Liver (tissue), 3 donors: ENCODE measurements at regions not wholly inside any gene's neighbourhood (a gene's known extent, or its start where the extent isn't known, plus 50 kb on each side); places are given as distances from the start of the nearest gene placed in this dataset.

Experiments
- EGR1 ChIP-seq, 2 donors: IDR thresholded peaks; 2 replicates each; pipeline ENCODE4 v1.6.1; 2016 to 2018; ENCODE audit warnings: antibody characterized with exemption in 2 of 2, low read depth in 2 of 2
- GABPA ChIP-seq, 2 donors: IDR thresholded peaks in 1 of 2; conservative IDR thresholded peaks in 1 of 2; 2 replicates each; pipeline ENCODE4 v1.6.1; 2016; ENCODE audit warnings: antibody characterized with exemption in 2 of 2, mild to moderate bottlenecking in 1 of 2, moderate library complexity in 1 of 2
- HNF4G ChIP-seq: IDR thresholded peaks from 2 replicates; pipeline ENCODE4 v1.6.1; 2016; ENCODE audit warnings: antibody characterized with exemption
- JUND ChIP-seq, 2 donors: IDR thresholded peaks; 2 replicates each; pipeline ENCODE4 v1.6.1; 2016; ENCODE audit warnings: antibody characterized with exemption in 2 of 2
- SP1 ChIP-seq: IDR thresholded peaks from 2 replicates; pipeline ENCODE4 v1.6.1; 2018; ENCODE audit warnings: antibody characterized with exemption, mild to moderate bottlenecking
- YY1 ChIP-seq: IDR thresholded peaks from 2 replicates; pipeline ENCODE4 v1.6.1; 2016; ENCODE audit warnings: antibody characterized with exemption, mild to moderate bottlenecking
- TF ChIP-seq, protein P1 (sequence below): fragments of 150-350 bp; IDR thresholded peaks from 2 replicates; pipeline ENCODE4 v1.5.1; 2017; ENCODE audit warnings: improper control_type of control experiment, low read depth, low read length; ENCODE audit not compliant: missing input control
- TF ChIP-seq, protein P2 (sequence below): IDR thresholded peaks from 2 replicates; pipeline ENCODE4 v1.6.1; 2016; ENCODE audit warnings: antibody characterized with exemption
- TF ChIP-seq, protein P3 (sequence below): IDR thresholded peaks from 2 replicates; pipeline ENCODE4 v1.6.1; 2016; ENCODE audit warnings: antibody characterized with exemption
- TF ChIP-seq, protein P4 (sequence below): IDR thresholded peaks from 2 replicates; pipeline ENCODE4 v1.6.1; 2016; ENCODE audit warnings: antibody characterized with exemption, mild to moderate bottlenecking
- TF ChIP-seq, protein P5 (sequence below): IDR thresholded peaks from 2 replicates; pipeline ENCODE4 v1.6.1; 2016; ENCODE audit warnings: antibody characterized with exemption
- donor health status: healthy.
- donor health status: healthy.

DNA sequence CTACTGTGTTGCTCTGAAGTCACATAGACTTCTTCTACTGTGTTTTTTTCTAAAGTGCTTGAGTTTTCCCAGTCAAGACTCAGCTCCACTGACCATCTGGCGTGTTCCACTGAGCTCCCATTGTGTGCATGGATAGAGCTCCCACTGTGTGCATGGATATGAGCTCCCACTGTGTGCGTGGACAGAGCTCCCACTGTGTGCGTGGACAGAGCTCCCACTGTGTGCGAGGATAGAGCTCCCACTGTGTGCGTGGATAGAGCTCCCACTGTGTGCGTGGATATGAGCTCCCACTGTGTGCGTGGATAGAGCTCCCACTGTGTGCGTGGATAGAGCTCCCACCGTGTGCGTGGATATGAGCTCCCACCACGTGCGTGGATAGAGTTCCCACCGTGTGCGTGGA is 148.3 kb upstream of the ALKAL2 start:
- TF ChIP-seq, protein P1, sequence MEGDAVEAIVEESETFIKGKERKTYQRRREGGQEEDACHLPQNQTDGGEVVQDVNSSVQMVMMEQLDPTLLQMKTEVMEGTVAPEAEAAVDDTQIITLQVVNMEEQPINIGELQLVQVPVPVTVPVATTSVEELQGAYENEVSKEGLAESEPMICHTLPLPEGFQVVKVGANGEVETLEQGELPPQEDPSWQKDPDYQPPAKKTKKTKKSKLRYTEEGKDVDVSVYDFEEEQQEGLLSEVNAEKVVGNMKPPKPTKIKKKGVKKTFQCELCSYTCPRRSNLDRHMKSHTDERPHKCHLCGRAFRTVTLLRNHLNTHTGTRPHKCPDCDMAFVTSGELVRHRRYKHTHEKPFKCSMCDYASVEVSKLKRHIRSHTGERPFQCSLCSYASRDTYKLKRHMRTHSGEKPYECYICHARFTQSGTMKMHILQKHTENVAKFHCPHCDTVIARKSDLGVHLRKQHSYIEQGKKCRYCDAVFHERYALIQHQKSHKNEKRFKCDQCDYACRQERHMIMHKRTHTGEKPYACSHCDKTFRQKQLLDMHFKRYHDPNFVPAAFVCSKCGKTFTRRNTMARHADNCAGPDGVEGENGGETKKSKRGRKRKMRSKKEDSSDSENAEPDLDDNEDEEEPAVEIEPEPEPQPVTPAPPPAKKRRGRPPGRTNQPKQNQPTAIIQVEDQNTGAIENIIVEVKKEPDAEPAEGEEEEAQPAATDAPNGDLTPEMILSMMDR: no peak
- TF ChIP-seq JUND (IDR thresholded peaks at IDR 0.05): no peak
- TF ChIP-seq, protein P2, sequence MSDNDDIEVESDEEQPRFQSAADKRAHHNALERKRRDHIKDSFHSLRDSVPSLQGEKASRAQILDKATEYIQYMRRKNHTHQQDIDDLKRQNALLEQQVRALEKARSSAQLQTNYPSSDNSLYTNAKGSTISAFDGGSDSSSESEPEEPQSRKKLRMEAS: no peak
- TF ChIP-seq, protein P3, sequence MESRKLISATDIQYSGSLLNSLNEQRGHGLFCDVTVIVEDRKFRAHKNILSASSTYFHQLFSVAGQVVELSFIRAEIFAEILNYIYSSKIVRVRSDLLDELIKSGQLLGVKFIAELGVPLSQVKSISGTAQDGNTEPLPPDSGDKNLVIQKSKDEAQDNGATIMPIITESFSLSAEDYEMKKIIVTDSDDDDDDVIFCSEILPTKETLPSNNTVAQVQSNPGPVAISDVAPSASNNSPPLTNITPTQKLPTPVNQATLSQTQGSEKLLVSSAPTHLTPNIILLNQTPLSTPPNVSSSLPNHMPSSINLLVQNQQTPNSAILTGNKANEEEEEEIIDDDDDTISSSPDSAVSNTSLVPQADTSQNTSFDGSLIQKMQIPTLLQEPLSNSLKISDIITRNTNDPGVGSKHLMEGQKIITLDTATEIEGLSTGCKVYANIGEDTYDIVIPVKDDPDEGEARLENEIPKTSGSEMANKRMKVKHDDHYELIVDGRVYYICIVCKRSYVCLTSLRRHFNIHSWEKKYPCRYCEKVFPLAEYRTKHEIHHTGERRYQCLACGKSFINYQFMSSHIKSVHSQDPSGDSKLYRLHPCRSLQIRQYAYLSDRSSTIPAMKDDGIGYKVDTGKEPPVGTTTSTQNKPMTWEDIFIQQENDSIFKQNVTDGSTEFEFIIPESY: no peak
- no peak for TF ChIP-seq GABPA (IDR thresholded peaks at IDR 0.05 in 1 of 2, conservative IDR thresholded peaks at IDR 0.05 in 1 of 2)
- no peak for TF ChIP-seq YY1
- TF ChIP-seq HNF4G: no peak
- TF ChIP-seq, protein P4, sequence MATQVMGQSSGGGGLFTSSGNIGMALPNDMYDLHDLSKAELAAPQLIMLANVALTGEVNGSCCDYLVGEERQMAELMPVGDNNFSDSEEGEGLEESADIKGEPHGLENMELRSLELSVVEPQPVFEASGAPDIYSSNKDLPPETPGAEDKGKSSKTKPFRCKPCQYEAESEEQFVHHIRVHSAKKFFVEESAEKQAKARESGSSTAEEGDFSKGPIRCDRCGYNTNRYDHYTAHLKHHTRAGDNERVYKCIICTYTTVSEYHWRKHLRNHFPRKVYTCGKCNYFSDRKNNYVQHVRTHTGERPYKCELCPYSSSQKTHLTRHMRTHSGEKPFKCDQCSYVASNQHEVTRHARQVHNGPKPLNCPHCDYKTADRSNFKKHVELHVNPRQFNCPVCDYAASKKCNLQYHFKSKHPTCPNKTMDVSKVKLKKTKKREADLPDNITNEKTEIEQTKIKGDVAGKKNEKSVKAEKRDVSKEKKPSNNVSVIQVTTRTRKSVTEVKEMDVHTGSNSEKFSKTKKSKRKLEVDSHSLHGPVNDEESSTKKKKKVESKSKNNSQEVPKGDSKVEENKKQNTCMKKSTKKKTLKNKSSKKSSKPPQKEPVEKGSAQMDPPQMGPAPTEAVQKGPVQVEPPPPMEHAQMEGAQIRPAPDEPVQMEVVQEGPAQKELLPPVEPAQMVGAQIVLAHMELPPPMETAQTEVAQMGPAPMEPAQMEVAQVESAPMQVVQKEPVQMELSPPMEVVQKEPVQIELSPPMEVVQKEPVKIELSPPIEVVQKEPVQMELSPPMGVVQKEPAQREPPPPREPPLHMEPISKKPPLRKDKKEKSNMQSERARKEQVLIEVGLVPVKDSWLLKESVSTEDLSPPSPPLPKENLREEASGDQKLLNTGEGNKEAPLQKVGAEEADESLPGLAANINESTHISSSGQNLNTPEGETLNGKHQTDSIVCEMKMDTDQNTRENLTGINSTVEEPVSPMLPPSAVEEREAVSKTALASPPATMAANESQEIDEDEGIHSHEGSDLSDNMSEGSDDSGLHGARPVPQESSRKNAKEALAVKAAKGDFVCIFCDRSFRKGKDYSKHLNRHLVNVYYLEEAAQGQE: no peak
- TF ChIP-seq, protein P5, sequence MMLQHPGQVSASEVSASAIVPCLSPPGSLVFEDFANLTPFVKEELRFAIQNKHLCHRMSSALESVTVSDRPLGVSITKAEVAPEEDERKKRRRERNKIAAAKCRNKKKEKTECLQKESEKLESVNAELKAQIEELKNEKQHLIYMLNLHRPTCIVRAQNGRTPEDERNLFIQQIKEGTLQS: no peak
- TF ChIP-seq EGR1 (IDR thresholded peaks at IDR 0.05; ENCODE audit: low read depth in 2 of 2): no peak
- no peak for TF ChIP-seq SP1
